HepG2 (cell line): ENCODE measurements at regions not wholly inside any gene's neighbourhood (a gene's known extent, or its start where the extent isn't known, plus 50 kb on each side); places are given as distances from the start of the nearest gene placed in this dataset.

Experiments
- ATAC-seq: fragments of 200-7000 bp; cut with Tn5 transposase; 3 replicates; pipeline ENCODE4 v1.9.1; 2020; ENCODE audit warnings: mild to moderate bottlenecking, moderate library complexity
- BruUV-seq: library from RNA; stranded (reverse); fragments of 400-500 nt; replicated peaks from 2 replicates; lab custom pipeline; 2021; lab: Mats Ljungman, UMichigan
- CTCF ChIA-PET: fragments of 300-600 bp; formaldehyde crosslinking; extraction: SDS; loops from one replicate; lab custom pipeline; 2021; ENCODE audit warnings: low total read pairs, inconsistent platforms, low intra/inter-chr PET ratio; lab: Yijun Ruan, JAX
- POLR2A ChIA-PET: fragments of 350-600 bp; sonication (Branson Sonifier 250); formaldehyde crosslinking; loops from one replicate; lab custom pipeline; 2020; ENCODE audit warnings: antibody characterized with exemption, inconsistent platforms; lab: Yijun Ruan, JAX
- DNase-seq: peaks from one replicate; pipeline ENCODE4 v3.0.0-alpha.2; 2015; ENCODE audit warnings: low spot score
- FAIRE-seq: peaks from 3 replicates; lab custom pipeline; 2011; peaks lifted over from hg19 to GRCh38; lab: Jason Lieb, UNC
- H2AFZ ChIP-seq: one replicate; pipeline ENCODE4 v1.6.1; 2011; ENCODE audit warnings: low read length, inconsistent platforms
- H3K27ac ChIP-seq: fragments of 300-600 bp; 3 replicates; pipeline ENCODE4 v1.8.0; 2011; ENCODE audit warnings: mixed run types, mild to moderate bottlenecking, mixed read lengths, low read length, inconsistent platforms; ENCODE audit not compliant: insufficient read depth; ENCODE audit errors: extremely low read length
- H3K27me3 ChIP-seq, 2 experiments: fragments of 200-600 bp in 1 of 2; 2 replicates in 1 of 2; 3 replicates in 1 of 2; pipeline versions ENCODE4 v1.6.0 to v1.8.0; 2011; ENCODE audit warnings: low read length in 2 of 2, mild to moderate bottlenecking in 2 of 2, moderate library complexity in 2 of 2, inconsistent platforms in 1 of 2; ENCODE audit not compliant: insufficient read depth in 2 of 2, control insufficient read depth in 1 of 2
- H3K36me3 ChIP-seq, 2 experiments: fragments of 200-600 bp in 1 of 2; replicated peaks in 1 of 2; 2 replicates in 1 of 2; 3 replicates in 1 of 2; pipeline versions ENCODE4 v1.5.1 to v1.8.0; 2011; ENCODE audit warnings: low read length in 2 of 2, inconsistent platforms in 1 of 2; ENCODE audit not compliant: insufficient read depth in 2 of 2, control insufficient read depth in 1 of 2
- H3K4me1 ChIP-seq: 2 replicates; pipeline ENCODE4 v1.5.1; 2012; ENCODE audit warnings: low read length, inconsistent platforms; ENCODE audit not compliant: insufficient read depth
- H3K4me2 ChIP-seq: 2 replicates; pipeline ENCODE4 v1.6.0; 2011; ENCODE audit warnings: low read depth, low read length, inconsistent platforms
- H3K4me3 ChIP-seq, 3 experiments: fragments of 200-600 bp in 1 of 3; sonication (generic), shearing (Covaris generic) in 1 of 3; replicated peaks in 1 of 3; 2 replicates each; pipeline ENCODE4 v1.5.1; 2011 to 2016; ENCODE audit warnings: low read length in 3 of 3, inconsistent platforms in 2 of 3, low read depth in 2 of 3, mild to moderate bottlenecking in 2 of 3, control low read depth in 1 of 3, mixed read lengths in 1 of 3; ENCODE audit not compliant: insufficient read depth in 1 of 3
- H3K79me2 ChIP-seq: one replicate; pipeline ENCODE4 v1.6.1; 2011; ENCODE audit warnings: low read length, inconsistent platforms; ENCODE audit not compliant: insufficient read depth
- H3K9ac ChIP-seq: 2 replicates; pipeline ENCODE4 v1.6.0; 2011; ENCODE audit warnings: mild to moderate bottlenecking, low read depth, low read length, inconsistent platforms; ENCODE audit not compliant: insufficient read depth
- H3K9me3 ChIP-seq: 2 replicates; pipeline ENCODE4 v1.5.1; 2012; ENCODE audit warnings: mild to moderate bottlenecking, low read length
- H4K20me1 ChIP-seq: 2 replicates; pipeline ENCODE4 v1.6.0; 2011; ENCODE audit warnings: inconsistent platforms, mild to moderate bottlenecking, low read length, moderate library complexity; ENCODE audit not compliant: insufficient read depth
- BORCS8-MEF2B ChIP-seq: sonication (generic); formaldehyde crosslinking; IDR thresholded peaks from 2 replicates; pipeline ENCODE4 v1.8.0; 2022; ENCODE audit warnings: mild to moderate bottlenecking, missing genetic modification reagents
- HNRNPL ChIP-seq: fragments of 200-400 bp; formaldehyde crosslinking; IDR thresholded peaks from 2 replicates; pipeline ENCODE4 v1.6.1; 2017; ENCODE audit warnings: mild to moderate bottlenecking, low read depth, low read length
- IKZF4 ChIP-seq: sonication (generic); formaldehyde crosslinking; IDR thresholded peaks from 2 replicates; pipeline ENCODE4 v1.5.1; 2020; ENCODE audit warnings: borderline replicate concordance, mild to moderate bottlenecking, low read depth, missing genetic modification reagents; ENCODE audit errors: not compliant biosample characterization
- ISX ChIP-seq: sonication (generic); formaldehyde crosslinking; conservative IDR thresholded peaks from 2 replicates; pipeline ENCODE4 v1.5.0; 2020; ENCODE audit warnings: missing genetic modification reagents
- RFXANK ChIP-seq: IDR thresholded peaks from 2 replicates; pipeline ENCODE4 v1.6.1; 2016
- ZMYM2 ChIP-seq: sonication (generic); formaldehyde crosslinking; IDR thresholded peaks from 2 replicates; pipeline ENCODE4 v1.8.0; 2022; ENCODE audit warnings: mild to moderate bottlenecking, missing genetic modification reagents
- ZNF12 ChIP-seq: sonication (generic); formaldehyde crosslinking; IDR thresholded peaks from 2 replicates; pipeline ENCODE4 v1.5.0; 2020; ENCODE audit warnings: missing genetic modification reagents
- ZNF33B ChIP-seq: sonication (generic); formaldehyde crosslinking; IDR thresholded peaks from 2 replicates; pipeline ENCODE4 v1.5.1; 2020; ENCODE audit warnings: mild to moderate bottlenecking, missing genetic modification reagents
- ZNF530 ChIP-seq: sonication (generic); formaldehyde crosslinking; IDR thresholded peaks from 2 replicates; pipeline ENCODE4 v1.5.0; 2020; ENCODE audit warnings: low read depth, mild to moderate bottlenecking, missing genetic modification reagents
- ZNF546 ChIP-seq: sonication (generic); formaldehyde crosslinking; conservative IDR thresholded peaks from 2 replicates; pipeline ENCODE4 v1.8.1; 2023; ENCODE audit warnings: mild to moderate bottlenecking, missing genetic modification reagents
- ZSCAN21 ChIP-seq: sonication (generic); formaldehyde crosslinking; IDR thresholded peaks from 2 replicates; pipeline ENCODE4 v1.8.0; 2022; ENCODE audit warnings: mild to moderate bottlenecking, missing genetic modification reagents, moderate library complexity, borderline replicate concordance
- ZSCAN22 ChIP-seq: sonication (generic); formaldehyde crosslinking; IDR thresholded peaks from 2 replicates; pipeline ENCODE4 v1.4.0; 2020; ENCODE audit warnings: mild to moderate bottlenecking, missing genetic modification reagents
- WGBS: methylation state at CpG from one replicate; pipeline ENCODE4 v1.1.6; 2017; ENCODE audit warnings: low lambda C conversion rate; 5-methylcytosine and 5-hydroxymethylcytosine counted together
- in situ Hi-C: cut with HindIII; loops from 2 replicates; pipeline ENCODE4 v1.10.0; 2017; ENCODE audit warnings: low pct_unique_long_range_greater_than_20kb; ENCODE audit not compliant: extremely low pct_ligation_motif_present
- intact Hi-C: fragments of 100-400 bp; cut with micrococcal nuclease; formaldehyde crosslinking; loops from one replicate; pipeline ENCODE4 v1.10.0; 2022; ENCODE audit not compliant: unreplicated experiment
- TF ChIP-seq, protein P1 (sequence below): IDR thresholded peaks from 2 replicates; pipeline ENCODE4 v1.6.1; 2016
- TF ChIP-seq, protein P2 (sequence below): sonication (generic); formaldehyde crosslinking; IDR thresholded peaks from 2 replicates; pipeline ENCODE4 v1.9.0; 2022; ENCODE audit warnings: missing genetic modification reagents, mild to moderate bottlenecking, borderline replicate concordance
- TF ChIP-seq, protein P3 (sequence below): sonication (generic); formaldehyde crosslinking; IDR thresholded peaks from 2 replicates; pipeline ENCODE4 v1.8.0; 2022; ENCODE audit warnings: missing genetic modification reagents, mild to moderate bottlenecking, moderate library complexity, borderline replicate concordance

DNA sequence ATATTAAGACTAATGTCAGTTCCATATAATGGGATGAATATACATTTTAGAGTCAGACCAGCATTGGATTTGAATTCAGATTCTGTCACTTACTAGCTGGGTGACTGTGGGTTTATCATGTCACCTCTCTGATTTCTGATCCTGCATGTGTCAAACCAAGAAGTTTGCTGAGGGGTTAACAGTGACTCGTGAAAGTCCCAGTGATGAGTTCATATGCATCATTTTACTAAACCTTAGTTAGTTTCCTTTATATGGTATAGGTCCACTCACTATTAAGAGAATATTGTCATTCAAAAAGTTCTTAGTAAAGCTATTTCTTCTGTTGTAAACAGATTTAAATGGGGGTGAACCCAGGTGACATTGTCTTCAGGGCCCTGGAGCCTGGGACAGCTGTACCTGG is 102.3 kb downstream of the ZNF621 start:
- no peaks in the 10 kb centered on the region for H3K4me1 ChIP-seq
- no peaks in the 10 kb centered on the region for H3K36me3 ChIP-seq
- intact Hi-C loops = no loop called here
- no peak overlapping the region for H3K4me2 ChIP-seq
- CTCF ChIA-PET = no interaction called here
- no peaks in the 10 kb centered on the region; the same call in 1 of the 2 replicates for H4K20me1 ChIP-seq
- H2AFZ ChIP-seq = no peak overlapping the region
- H3K27ac ChIP-seq = no peak overlapping the region
- no peak overlapping the region for H3K4me3 ChIP-seq
- 0% methylated on average over 1 of the region's 1 CpG for WGBS
- FAIRE-seq (no peak), DNase-seq (no peak)
- BruUV-seq = no TSS peak
- TF ChIP-seq HNRNPL (no peak), IKZF4 (CRISPR knock-in tag) (no peak), BORCS8-MEF2B (CRISPR knock-in tag) (no peak), ZNF530 (no peak), ZSCAN22 (no peak), ZNF546 (CRISPR knock-in tag) (no peak), RFXANK (CRISPR knock-in tag) (no peak), ZMYM2 (CRISPR knock-in tag) (no peak), ZNF33B (CRISPR knock-in tag) (no peak), ISX (CRISPR knock-in tag) (no peak), ZSCAN21 (CRISPR knock-in tag) (no peak), ZNF12 (CRISPR knock-in tag) (no peak)
- TF ChIP-seq, protein P1, sequence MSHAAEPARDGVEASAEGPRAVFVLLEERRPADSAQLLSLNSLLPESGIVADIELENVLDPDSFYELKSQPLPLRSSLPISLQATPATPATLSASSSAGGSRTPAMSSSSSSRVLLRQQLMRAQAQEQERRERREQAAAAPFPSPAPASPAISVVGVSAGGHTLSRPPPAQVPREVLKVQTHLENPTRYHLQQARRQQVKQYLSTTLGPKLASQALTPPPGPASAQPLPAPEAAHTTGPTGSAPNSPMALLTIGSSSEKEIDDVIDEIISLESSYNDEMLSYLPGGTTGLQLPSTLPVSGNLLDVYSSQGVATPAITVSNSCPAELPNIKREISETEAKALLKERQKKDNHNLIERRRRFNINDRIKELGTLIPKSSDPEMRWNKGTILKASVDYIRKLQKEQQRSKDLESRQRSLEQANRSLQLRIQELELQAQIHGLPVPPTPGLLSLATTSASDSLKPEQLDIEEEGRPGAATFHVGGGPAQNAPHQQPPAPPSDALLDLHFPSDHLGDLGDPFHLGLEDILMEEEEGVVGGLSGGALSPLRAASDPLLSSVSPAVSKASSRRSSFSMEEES (CRISPR knock-in tag) = no peak
- TF ChIP-seq, protein P2, sequence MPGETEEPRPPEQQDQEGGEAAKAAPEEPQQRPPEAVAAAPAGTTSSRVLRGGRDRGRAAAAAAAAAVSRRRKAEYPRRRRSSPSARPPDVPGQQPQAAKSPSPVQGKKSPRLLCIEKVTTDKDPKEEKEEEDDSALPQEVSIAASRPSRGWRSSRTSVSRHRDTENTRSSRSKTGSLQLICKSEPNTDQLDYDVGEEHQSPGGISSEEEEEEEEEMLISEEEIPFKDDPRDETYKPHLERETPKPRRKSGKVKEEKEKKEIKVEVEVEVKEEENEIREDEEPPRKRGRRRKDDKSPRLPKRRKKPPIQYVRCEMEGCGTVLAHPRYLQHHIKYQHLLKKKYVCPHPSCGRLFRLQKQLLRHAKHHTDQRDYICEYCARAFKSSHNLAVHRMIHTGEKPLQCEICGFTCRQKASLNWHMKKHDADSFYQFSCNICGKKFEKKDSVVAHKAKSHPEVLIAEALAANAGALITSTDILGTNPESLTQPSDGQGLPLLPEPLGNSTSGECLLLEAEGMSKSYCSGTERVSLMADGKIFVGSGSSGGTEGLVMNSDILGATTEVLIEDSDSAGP = no peak
- TF ChIP-seq, protein P3, sequence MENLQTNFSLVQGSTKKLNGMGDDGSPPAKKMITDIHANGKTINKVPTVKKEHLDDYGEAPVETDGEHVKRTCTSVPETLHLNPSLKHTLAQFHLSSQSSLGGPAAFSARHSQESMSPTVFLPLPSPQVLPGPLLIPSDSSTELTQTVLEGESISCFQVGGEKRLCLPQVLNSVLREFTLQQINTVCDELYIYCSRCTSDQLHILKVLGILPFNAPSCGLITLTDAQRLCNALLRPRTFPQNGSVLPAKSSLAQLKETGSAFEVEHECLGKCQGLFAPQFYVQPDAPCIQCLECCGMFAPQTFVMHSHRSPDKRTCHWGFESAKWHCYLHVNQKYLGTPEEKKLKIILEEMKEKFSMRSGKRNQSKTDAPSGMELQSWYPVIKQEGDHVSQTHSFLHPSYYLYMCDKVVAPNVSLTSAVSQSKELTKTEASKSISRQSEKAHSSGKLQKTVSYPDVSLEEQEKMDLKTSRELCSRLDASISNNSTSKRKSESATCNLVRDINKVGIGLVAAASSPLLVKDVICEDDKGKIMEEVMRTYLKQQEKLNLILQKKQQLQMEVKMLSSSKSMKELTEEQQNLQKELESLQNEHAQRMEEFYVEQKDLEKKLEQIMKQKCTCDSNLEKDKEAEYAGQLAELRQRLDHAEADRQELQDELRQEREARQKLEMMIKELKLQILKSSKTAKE (CRISPR knock-in tag) = no peak
- TF ChIP-seq, all 625 proteins: peak for 0
- POLR2A ChIA-PET = no interaction called here
- H3K9ac ChIP-seq = no peak overlapping the region
- in situ Hi-C loops = no loop called here
- H3K27me3 ChIP-seq = no peaks in the 10 kb centered on the region
- no peaks in the 10 kb centered on the region for H3K79me2 ChIP-seq
- ATAC-seq = no peak
- peaks cover 10% of the 10 kb centered on the region for H3K9me3 ChIP-seq
